ENCODE measurements at regions not wholly inside any gene's neighbourhood (a gene's known extent, or its start where the extent isn't known, plus 50 kb on each side); places are given as distances from the start of the nearest gene placed in this dataset.

DNA sequence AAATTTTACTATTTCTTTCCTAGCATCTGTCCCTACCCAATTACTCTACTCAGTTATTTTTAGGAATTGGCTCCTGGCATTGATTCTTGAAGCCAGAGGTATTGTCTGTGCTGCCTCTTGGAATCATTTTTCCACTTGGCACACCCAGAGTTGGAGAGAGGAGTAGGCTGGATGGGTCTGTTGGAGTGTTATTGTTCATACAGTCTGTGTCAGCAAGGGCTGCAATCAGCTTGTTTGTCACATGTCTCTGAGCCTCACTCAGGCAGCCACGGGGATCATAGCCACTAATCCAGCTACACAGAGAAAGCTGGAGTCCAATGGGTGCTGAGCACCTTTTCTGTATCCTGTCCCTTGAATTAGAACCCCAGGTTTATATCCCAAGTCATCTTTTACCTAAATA lies 176.0 kb upstream of the DYRK2 start:
- Mint-ChIP-seq H3K4me3 (no peak overlapping the region), H3K9me3 (no peaks in the 10 kb centered on the region), H3K4me1 (peaks cover 27 to 28% of the 10 kb centered on the region in 2 experiments), H3K27me3 (ENCODE audit: low read depth) (no peaks in the 10 kb centered on the region), H3K36me3 (ENCODE audit: insufficient read depth in 1 of 3, low read depth in 3 of 3) (no peaks in the 10 kb centered on the region; a peak in 1 of 7 replicates), H3K27ac (no peak overlapping the region)
- WGBS (ENCODE audit: extremely low coverage, insufficient read length, low lambda C conversion rate): no CpG with 5 or more reads among the region's 1 CpG
- H3K9me3 ChIP-seq (ENCODE audit: control insufficient read depth, low read depth, low read length): no peaks in the 10 kb centered on the region
- H4K91ac ChIP-seq (ENCODE audit: insufficient read length, low read depth, low read length): no peak overlapping the region
- H3K27me3 ChIP-seq (ENCODE audit: insufficient read depth, low read length): no peaks in the 10 kb centered on the region
- H3K4ac ChIP-seq (ENCODE audit: low read depth, low read length): no peak overlapping the region
- H3K23me2 ChIP-seq (ENCODE audit: insufficient read length, low read depth, low read length, poor library complexity, severe bottlenecking): no peaks in the 10 kb centered on the region
- no peak overlapping the region for H3T11ph ChIP-seq (ENCODE audit: low read length)
- H3K14ac ChIP-seq (ENCODE audit: insufficient read depth, low read length): no peak overlapping the region
- no peak overlapping the region for H3K56ac ChIP-seq (ENCODE audit: insufficient read length, low read depth, low read length)
- no peak overlapping the region for H2AK5ac ChIP-seq (ENCODE audit: insufficient read length, low read length)
- H2BK15ac ChIP-seq (ENCODE audit: low read depth, low read length): no peak overlapping the region
- H2BK120ac ChIP-seq (ENCODE audit: low read depth, low read length, poor library complexity, severe bottlenecking): no peak overlapping the region
- TF ChIP-seq, protein P1, sequence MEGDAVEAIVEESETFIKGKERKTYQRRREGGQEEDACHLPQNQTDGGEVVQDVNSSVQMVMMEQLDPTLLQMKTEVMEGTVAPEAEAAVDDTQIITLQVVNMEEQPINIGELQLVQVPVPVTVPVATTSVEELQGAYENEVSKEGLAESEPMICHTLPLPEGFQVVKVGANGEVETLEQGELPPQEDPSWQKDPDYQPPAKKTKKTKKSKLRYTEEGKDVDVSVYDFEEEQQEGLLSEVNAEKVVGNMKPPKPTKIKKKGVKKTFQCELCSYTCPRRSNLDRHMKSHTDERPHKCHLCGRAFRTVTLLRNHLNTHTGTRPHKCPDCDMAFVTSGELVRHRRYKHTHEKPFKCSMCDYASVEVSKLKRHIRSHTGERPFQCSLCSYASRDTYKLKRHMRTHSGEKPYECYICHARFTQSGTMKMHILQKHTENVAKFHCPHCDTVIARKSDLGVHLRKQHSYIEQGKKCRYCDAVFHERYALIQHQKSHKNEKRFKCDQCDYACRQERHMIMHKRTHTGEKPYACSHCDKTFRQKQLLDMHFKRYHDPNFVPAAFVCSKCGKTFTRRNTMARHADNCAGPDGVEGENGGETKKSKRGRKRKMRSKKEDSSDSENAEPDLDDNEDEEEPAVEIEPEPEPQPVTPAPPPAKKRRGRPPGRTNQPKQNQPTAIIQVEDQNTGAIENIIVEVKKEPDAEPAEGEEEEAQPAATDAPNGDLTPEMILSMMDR (conservative IDR thresholded peaks at IDR 0.05): no peak
- no peaks in the 10 kb centered on the region for H4K20me1 ChIP-seq (ENCODE audit: control insufficient read depth, insufficient read depth, insufficient read length)
- H3K18ac ChIP-seq (ENCODE audit: insufficient read length, low read depth, low read length): no peak overlapping the region
- H2BK5ac ChIP-seq (ENCODE audit: insufficient read length, low read length): no peak overlapping the region
- no peak overlapping the region for H3K27ac ChIP-seq (ENCODE audit: insufficient read length, low read depth, low read length)
- H3K79me1 ChIP-seq (ENCODE audit: insufficient read depth, low read depth, low read length, poor library complexity, severe bottlenecking): no peaks in the 10 kb centered on the region
- H4K8ac ChIP-seq (replicated peaks; ENCODE audit: insufficient read length, low read depth, low read length): no peak overlapping the region
- no peak overlapping the region for H4K5ac ChIP-seq (ENCODE audit: insufficient read length, low read depth, low read length)
- no peak overlapping the region for H2BK20ac ChIP-seq (ENCODE audit: low read depth, low read length, poor library complexity, severe bottlenecking)
- peaks cover 3% of the 10 kb centered on the region; the same call in 1 of the 2 replicates for H3K4me1 ChIP-seq (ENCODE audit: insufficient read depth, low read length)
- no peak overlapping the region for H2BK12ac ChIP-seq (ENCODE audit: insufficient read length, low read depth, low read length)
- H2AFZ ChIP-seq (ENCODE audit: low read length): no peak overlapping the region
- H3K9ac ChIP-seq (ENCODE audit: extremely low read depth, insufficient read length, low read length): no peak overlapping the region
- no peak overlapping the region for H3K23ac ChIP-seq (ENCODE audit: insufficient read length, low read depth, low read length)
- H3K4me2 ChIP-seq (ENCODE audit: insufficient read depth, insufficient read length, low read length): no peak overlapping the region
- DNase-seq: no peak
- no peaks in the 10 kb centered on the region for H3K79me2 ChIP-seq (ENCODE audit: insufficient read depth, low read length)
